ENCODE measurements at regions not wholly inside any gene's neighbourhood (a gene's known extent, or its start where the extent isn't known, plus 50 kb on each side); places are given as distances from the start of the nearest gene placed in this dataset.

DNA sequence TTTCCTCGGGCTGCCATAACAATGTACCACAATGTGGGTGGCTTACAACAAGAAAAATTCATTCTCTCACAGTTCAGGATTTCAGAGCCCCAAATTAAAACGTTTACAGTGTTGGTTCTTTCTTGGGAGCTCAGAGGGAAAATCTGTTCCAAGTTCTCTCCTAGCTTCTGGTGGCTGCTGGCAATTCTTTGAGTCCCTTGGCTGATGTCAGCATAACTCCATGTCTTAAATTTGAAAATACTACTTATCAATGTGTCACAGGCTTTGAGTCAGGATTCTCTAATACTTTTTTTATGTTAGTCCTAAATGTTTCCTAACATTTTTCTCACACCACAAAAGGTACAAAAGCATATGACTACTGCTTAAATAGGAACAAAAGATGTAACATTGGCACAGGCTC lies 198.4 kb upstream of the ATXN7L3B start:
- Mint-ChIP-seq H3K36me3 (ENCODE audit: low read depth) (no peaks in the 10 kb centered on the region), H3K9me3 (no peaks in the 10 kb centered on the region), H3K4me3 (no peak overlapping the region), H3K27ac (no peak overlapping the region), H3K4me1 (no peaks in the 10 kb centered on the region), H3K27me3 (no peaks in the 10 kb centered on the region)
- TF ChIP-seq, protein P1, sequence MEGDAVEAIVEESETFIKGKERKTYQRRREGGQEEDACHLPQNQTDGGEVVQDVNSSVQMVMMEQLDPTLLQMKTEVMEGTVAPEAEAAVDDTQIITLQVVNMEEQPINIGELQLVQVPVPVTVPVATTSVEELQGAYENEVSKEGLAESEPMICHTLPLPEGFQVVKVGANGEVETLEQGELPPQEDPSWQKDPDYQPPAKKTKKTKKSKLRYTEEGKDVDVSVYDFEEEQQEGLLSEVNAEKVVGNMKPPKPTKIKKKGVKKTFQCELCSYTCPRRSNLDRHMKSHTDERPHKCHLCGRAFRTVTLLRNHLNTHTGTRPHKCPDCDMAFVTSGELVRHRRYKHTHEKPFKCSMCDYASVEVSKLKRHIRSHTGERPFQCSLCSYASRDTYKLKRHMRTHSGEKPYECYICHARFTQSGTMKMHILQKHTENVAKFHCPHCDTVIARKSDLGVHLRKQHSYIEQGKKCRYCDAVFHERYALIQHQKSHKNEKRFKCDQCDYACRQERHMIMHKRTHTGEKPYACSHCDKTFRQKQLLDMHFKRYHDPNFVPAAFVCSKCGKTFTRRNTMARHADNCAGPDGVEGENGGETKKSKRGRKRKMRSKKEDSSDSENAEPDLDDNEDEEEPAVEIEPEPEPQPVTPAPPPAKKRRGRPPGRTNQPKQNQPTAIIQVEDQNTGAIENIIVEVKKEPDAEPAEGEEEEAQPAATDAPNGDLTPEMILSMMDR (IDR thresholded peaks at IDR 0.05) = no peak
- DNase-seq (no peak), ATAC-seq (ENCODE audit: low read depth) (no peak)
- ChIA-PET CTCF (no interaction called here), POLR2A (no interaction called here)
- intact Hi-C loops (cut with micrococcal nuclease) = no loop called here

GRCh38 chr12:74349925-74350324 lies 187.7 kb upstream of the ATXN7L3B start:
- ATAC-seq (ENCODE audit: low read depth) = no peak
- POLR2A ChIA-PET = no interaction called here

GRCh38 chr12:74365178-74365964 lies 172.3 kb upstream of the ATXN7L3B start:
- no peak for DNase-seq
- H3K36me3 Mint-ChIP-seq (ENCODE audit: low read depth) = no peaks in the 10 kb centered on the region
- no peaks in the 10 kb centered on the region for H3K27me3 Mint-ChIP-seq
- peaks cover 2% of the 10 kb centered on the region for H3K9me3 Mint-ChIP-seq
- no peak overlapping the region for H3K27ac Mint-ChIP-seq
- ChIA-PET CTCF (no interaction called here), POLR2A (no interaction called here)
- H3K4me3 Mint-ChIP-seq = no peak overlapping the region
- no peaks in the 10 kb centered on the region for H3K4me1 Mint-ChIP-seq
- intact Hi-C loops (cut with micrococcal nuclease) = no loop called here
- TF ChIP-seq, protein P1 (IDR thresholded peaks at IDR 0.05) = no peak
- ATAC-seq (ENCODE audit: low read depth) = no peak

More at GRCh38 chr12:74349925-74350324, 187.7 kb upstream of the ATXN7L3B start:
- TF ChIP-seq, protein P1 (IDR thresholded peaks at IDR 0.05) = no peak
- intact Hi-C loops (cut with micrococcal nuclease) = no loop called here
- Mint-ChIP-seq H3K4me1 (no peaks in the 10 kb centered on the region), H3K27ac (no peak overlapping the region), H3K4me3 (no peak overlapping the region), H3K9me3 (peaks cover 3% of the 10 kb centered on the region), H3K27me3 (no peaks in the 10 kb centered on the region), H3K36me3 (ENCODE audit: low read depth) (no peaks in the 10 kb centered on the region)
- CTCF ChIA-PET = no interaction called here
- DNase-seq = no peak

- no peak for DNase-seq
- no peak overlapping the region for H3K27ac Mint-ChIP-seq
- no peak for ATAC-seq (ENCODE audit: low read depth)
These were observed 166.9 kb upstream of the ATXN7L3B start for GRCh38 chr12:74370608-74371216.

GRCh38 chr12:74379114-74379513 lies 158.5 kb upstream of the ATXN7L3B start:
- Mint-ChIP-seq H3K4me1 (no peaks in the 10 kb centered on the region), H3K4me3 (no peak overlapping the region), H3K27ac (no peak overlapping the region), H3K36me3 (ENCODE audit: low read depth) (no peaks in the 10 kb centered on the region), H3K27me3 (no peaks in the 10 kb centered on the region), H3K9me3 (peaks cover 3% of the 10 kb centered on the region)
- ChIA-PET POLR2A (no interaction called here), CTCF (no interaction called here)
- TF ChIP-seq, protein P1 (IDR thresholded peaks at IDR 0.05) = no peak
- ATAC-seq (ENCODE audit: low read depth) = no peak
- intact Hi-C loops (cut with micrococcal nuclease) = no loop called here
- DNase-seq = no peak

More at GRCh38 chr12:74370608-74371216, 166.9 kb upstream of the ATXN7L3B start:
- ChIA-PET CTCF (no interaction called here), POLR2A (no interaction called here)
- H3K4me1 Mint-ChIP-seq = no peaks in the 10 kb centered on the region
- intact Hi-C loops (cut with micrococcal nuclease) = no loop called here
- no peak overlapping the region for H3K4me3 Mint-ChIP-seq
- H3K36me3 Mint-ChIP-seq (ENCODE audit: low read depth) = no peaks in the 10 kb centered on the region
- no peaks in the 10 kb centered on the region for H3K9me3 Mint-ChIP-seq
- TF ChIP-seq, protein P1 (IDR thresholded peaks at IDR 0.05) = no peak
- no peaks in the 10 kb centered on the region for H3K27me3 Mint-ChIP-seq

Measured in activated B cell treated with CpG ODN at 0.5 μM for 24 hours (primary cell).